Erythroblast (primary cell): ENCODE measurements at regions not wholly inside any gene's neighbourhood (a gene's known extent, or its start where the extent isn't known, plus 50 kb on each side); places are given as distances from the start of the nearest gene placed in this dataset.

Experiments used
- DNase-seq, 2 experiments: peaks; one replicate each; lab custom pipeline; 2025; lab: John Stamatoyannopoulos, UW
- GATA1 ChIP-seq: IDR thresholded peaks from 2 replicates; pipeline ENCODE4 v1.6.1; 2011; ENCODE audit warnings: low read depth, mild to moderate bottlenecking, control low read depth, low read length, moderate library complexity
- POLR2A ChIP-seq: IDR thresholded peaks from 2 replicates; pipeline ENCODE4 v1.6.1; 2011; ENCODE audit warnings: mild to moderate bottlenecking, low read length

DNA sequence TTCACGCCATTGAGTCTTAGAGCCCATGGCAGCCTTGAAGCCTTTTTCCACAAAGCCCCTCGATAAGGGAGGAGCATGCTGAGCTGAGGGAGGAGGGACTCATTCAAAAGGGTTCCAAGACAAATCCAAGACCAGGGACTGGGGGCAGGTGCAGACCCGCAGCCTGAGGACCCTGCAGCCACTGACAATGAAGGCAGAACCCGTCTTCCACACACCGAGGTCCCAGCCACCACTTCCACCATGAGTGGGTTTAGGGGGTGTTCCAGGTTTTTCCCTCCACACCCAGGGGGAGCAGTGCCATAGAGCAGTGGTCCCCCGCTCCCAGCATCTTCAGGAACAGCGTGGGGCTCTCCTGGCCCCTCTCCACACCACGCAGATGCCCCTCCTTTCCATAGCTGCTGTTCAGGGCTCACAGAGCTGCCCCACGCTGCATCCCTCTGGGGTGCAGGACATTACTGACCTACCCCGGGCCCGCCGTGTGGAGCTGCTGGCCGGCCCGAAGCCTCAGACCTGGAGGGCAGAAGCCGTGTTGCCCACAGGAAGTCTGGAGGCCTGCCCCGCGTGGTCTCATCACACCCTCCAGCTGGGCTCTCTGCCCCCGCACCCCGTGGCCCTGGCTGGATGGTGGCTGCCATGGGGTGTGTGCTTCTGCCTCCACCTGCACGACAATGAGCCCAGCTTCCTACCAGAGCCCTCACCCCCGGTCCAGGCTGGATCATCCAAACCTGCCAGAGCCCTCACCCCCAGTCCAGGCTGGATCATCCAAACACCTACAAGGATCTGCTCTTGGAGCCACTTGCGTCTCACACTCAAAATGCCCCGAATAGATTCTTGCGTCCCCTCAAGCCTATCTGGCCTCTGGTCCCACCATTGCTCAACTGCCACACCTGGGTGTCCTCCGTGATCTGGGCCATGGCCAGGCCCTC is 220.0 kb upstream of the TCERG1L start:
- DNase-seq, result no peak
- TF ChIP-seq POLR2A (no peak), GATA1 (no peak)

DNA sequence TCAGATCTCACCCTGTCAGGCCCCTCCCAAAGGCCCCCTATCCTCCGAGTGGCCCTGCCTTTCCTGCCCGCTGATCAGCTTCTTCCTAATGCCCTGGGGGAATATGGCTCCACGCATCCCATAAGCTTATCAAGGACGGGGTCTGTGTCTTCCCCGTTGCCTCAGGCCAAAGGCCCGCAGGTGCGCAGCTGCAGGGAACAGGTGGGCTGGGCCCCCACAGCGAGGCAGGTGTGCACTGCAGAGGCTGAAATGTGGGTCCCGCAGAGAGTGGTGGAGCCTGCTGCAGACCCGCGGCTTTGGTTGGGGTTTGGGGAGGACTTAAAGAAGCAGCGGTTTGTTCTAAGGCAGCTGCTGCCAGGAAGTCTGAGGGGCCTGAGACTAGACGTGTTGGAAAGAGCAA is 220.8 kb upstream of the TCERG1L start:
- no peak for TF ChIP-seq POLR2A
- DNase-seq, result no peak

DNA sequence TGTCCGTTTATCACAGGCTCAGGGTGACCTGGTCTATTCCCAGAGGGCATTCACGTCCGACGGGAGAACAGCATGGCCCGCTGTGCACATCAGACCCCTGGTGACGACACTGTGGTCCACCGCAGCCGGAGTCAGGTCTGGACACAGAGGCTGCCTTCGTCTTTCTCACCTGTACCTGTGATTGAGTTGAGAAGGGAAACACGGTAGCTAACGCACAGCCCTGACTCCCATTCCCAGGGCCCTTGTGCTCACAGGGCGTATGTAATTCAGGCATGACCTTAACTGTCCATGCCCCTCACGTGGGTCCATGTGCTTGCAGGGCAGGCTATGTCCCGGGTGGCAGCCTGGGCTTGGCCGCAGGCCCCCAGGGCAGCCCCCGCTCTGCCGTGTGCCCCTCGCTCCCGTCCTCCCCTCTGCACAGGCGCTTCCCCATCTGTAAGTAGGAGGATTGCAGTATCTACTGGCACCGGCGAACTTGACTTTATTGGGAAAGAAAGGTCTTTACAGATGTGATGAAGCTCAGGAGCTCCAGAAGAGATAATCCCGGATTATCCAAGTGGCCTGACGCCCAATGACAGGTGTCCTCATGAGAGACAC is 221.3 kb upstream of the TCERG1L start:
- no peak for TF ChIP-seq GATA1
- no peak for TF ChIP-seq POLR2A
- DNase-seq, result no peak

DNA sequence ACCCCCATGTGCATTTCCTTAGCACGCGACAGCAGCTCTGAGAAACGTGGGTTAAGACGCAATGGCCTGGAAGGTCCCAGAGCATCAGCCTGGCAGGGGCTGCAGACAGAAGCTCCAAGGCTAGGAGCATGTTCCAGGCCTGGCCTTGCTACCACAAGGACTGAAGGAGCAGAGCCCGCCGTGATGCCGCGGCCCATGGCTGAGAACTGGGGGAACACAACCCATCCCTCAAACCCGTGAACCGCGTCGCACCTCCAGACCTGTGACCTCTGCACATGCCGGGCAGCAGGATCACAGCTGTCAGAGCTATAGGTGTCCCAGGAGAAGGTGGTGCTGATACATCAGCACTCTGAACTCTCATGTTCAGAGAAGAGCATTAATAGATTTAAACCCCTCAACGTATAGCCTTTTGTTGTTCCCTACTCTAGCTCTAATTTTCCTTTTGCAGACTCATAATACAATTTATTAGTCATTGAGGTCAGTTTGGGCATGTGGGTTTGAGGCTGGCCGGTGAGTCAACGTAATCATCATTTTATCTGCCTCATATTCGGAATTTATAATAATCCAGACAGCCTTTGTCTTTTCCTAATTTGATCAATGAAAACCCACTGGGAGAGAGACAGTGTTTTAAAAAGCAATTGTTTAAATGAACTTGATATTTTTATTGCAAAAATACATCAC is 222.5 kb upstream of the TCERG1L start:
- DNase-seq, result no peak
- no peak for TF ChIP-seq POLR2A
- TF ChIP-seq GATA1, result no peak

DNA sequence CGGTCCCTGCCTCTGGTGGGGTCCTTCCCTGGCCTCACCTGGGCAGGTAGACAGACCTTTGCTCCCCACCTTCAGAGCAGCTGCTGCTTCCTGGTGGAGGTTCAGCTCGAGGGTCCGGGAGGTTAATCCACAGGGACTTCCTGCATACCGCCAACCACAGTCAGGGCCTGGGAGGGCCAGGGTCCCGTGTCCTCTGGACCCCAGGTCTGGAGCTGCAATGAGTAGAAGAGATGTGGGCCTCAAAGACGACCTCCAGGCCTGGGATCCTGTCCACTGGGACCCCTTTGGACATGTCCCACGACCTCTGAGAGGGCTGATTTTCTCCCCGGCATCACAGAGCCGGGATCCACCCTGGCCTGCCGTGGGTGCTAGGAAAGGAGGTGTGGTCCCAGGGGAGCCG is 223.3 kb upstream of the TCERG1L start:
- no peak for DNase-seq
- TF ChIP-seq GATA1 (no peak), POLR2A (no peak)

DNA sequence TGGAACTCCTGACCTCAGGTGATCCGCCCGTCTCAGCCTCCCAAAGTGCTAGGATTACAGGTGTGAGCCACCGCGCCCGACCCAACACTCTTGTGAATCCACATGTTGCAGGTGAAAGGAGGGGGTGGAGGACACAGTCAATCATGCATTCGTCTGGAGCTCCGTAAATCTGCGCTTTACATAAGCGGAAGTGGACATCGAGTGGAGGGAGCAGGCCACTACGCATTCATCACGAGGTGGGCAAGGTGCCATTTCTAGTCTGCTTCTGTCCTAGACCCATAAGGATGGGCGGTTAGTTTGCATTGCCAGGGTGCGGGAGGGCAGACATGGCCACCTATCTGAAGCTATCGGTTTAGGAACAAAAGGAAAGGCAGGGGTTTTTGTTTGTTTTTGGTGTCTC is 225.2 kb upstream of the TCERG1L start:
- TF ChIP-seq GATA1, result no peak
- TF ChIP-seq POLR2A, result no peak
- DNase-seq, result no peak

DNA sequence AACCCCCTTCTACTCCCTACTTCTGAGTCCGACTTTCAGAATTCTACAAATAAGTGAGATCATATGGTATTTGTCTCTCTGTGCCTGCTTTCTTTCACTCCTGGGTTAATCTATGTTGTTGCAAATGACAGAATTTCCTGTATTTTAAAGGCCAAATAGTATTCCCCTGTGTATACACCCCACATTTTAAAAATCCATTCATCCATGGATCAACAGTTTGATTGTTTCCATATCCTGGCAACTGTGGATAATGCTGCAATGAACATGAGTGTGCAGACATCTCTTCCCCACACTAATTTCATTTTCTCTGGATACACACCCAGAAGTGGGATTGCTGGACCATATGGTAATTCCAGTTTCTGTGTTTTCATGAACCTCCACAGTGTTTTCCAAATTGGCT is 225.8 kb upstream of the TCERG1L start:
- no peak for TF ChIP-seq GATA1
- TF ChIP-seq POLR2A, result no peak
- no peak for DNase-seq

DNA sequence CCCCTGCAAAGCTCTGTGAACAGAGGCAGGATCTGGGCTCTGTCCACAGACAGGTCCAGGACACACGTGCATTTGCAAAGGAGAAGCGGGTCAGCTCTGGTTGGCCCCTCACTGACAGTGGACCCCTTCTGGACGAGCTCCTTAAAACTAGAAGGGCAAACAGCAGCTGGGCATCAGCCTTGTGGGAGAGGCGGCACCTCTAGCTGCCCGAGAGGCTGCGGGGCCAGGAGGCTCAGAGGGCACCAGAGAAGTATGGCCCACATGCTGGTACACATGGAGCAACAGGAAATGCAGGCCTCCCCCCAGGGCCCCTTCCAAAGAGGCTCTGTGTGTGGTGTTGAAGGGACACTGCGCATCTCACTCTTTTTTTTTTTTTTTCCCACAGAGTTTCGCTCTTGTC is 233.0 kb upstream of the TCERG1L start:
- DNase-seq, result no peak
- TF ChIP-seq GATA1 (no peak), POLR2A (no peak)

DNA sequence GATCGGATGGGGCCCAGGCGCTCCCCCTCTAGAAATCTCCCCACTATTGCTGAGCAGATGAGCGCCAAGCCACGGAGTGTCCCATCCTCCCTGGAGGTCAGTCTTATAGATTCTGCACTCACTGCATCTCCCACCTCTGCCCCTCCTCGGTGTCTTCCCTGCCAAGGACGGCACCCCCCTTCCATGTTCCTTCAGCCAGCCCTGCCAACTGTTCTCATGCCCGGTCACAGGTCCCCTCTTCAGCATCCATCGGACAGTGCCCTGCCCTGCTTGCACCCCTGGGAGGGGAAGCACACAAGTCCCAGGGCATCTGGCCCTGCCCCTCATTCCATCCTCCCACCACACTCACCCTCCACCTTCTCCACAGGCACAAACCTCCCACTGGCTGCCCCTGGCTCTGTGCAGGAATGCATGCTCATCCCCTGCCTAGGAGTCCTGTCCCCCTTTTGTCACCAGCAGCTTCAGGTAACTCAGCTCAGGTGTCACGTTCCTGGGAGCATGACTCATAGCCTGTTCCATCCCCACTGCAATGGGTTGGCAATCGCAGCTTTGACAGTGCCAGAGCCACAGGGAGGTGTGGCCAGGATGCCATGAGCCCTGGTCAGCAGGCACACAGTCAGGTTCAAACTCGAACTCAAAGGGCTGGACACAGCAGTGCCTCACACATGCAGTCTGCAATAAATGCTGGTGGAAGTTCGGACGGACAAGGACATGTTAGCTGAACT is 234.7 kb upstream of the TCERG1L start:
- no peak for DNase-seq
- TF ChIP-seq GATA1, result no peak

DNA sequence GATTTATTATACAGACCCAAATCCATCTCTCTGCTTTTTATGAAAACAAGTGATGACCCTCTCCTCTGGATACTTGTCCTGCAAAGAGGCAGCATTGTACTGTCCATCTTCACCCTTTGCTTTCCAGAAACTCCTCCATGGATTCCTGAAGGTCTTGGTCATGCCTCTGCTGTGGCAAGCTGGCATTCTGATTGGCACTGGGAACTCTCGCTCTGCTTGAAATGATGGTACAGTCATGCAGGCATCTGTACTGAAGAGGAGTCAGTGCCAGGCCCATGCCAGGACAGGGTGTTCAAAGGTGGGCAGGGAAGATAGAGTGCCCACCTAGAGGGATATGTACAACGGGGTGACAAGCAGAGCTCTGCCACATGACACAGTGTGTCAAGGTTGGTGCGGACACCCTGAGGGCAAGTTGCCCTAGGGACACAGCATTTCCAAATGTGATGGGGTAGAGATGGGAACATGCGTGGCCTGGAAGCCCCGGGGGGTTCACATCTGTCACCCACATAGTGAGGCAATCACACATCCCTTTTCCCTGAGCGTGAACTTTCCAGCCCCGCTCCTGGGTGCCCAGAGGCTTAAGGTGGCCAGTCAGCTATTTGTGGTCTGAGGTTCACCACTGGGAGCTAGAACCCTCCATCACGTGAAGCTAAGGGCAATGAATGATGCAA is 235.7 kb upstream of the TCERG1L start:
- DNase-seq, result no peak
- TF ChIP-seq GATA1 (no peak), POLR2A (no peak)

DNA sequence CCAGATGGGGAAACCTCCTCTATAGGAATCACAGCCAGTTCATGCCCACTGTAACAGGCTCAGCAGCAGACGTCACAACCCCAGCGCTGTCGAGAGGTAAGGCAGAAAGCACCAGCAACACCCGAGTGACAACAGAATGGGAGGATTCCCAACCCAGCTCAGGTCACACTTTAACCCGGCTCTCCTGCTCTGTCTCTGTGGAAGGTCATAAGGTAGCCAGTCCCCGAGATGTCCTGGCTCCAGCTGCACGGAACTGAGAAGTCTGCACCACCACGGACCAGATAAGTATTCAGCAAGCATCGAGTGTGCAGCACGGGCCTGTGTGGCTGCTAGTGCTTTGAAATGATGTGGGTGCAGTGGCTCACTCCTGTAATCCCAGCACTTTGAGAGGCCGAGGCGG is 236.7 kb upstream of the TCERG1L start:
- DNase-seq, result no peak
- no peak for TF ChIP-seq POLR2A

DNA sequence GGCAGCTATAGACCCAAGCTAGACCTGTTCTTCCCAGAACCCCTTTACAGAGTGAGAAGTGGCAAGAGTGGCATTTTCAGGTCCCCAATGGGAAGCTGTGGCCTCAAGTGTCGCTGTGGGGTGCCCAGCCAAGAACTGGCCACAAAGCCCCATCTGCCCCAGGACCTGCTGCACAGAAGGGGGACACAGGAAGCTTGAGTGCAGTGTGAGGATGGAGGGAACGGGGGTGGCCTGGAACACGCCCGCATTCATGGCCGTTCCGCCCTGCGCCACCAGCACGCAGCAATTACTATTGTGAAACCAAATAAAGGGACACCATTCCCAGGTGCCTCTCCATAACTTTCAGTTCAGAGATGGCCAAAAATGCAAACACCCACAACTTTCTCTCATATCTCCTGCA is 237.6 kb upstream of the TCERG1L start:
- DNase-seq, result no peak
- TF ChIP-seq POLR2A (no peak), GATA1 (no peak)

DNA sequence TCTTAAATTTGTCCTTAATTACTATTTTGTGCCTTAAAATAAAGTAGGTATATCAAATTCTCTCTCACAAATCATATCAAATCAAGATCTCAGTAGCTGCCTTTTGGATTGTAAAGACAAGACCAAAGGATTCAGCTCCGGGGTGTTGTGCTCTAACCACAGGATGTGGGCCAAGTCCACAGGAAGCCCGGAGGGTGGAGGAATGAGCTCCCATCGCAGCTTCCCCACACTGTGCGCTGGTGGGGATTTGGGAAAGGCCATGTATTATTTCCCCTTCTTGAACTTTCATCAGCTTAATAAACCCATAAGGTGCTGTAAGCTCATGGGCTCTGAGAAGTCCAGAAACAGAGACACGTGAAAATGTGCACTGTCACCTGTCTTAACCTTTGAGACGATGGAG is 241.6 kb upstream of the TCERG1L start:
- TF ChIP-seq GATA1 (no peak), POLR2A (no peak)
- DNase-seq, result no peak
